GM12865 (cell line): ENCODE measurements at regions not wholly inside any gene's neighbourhood (a gene's known extent, or its start where the extent isn't known, plus 50 kb on each side); places are given as distances from the start of the nearest gene placed in this dataset.

ENCODE experiments used
- DNase-seq: peaks from one replicate; pipeline ENCODE4 v3.0.0; 2010; ENCODE audit warnings: low read depth
- H3K4me3 ChIP-seq: 2 replicates; pipeline ENCODE4 v1.5.1; 2011; ENCODE audit warnings: mild to moderate bottlenecking, low read depth, low read length, control low read depth
- CTCF ChIP-seq: IDR thresholded peaks from 2 replicates; pipeline ENCODE4 v1.5.1; 2011; ENCODE audit warnings: low read length, control low read depth, low read depth, inconsistent platforms; ENCODE audit not compliant: insufficient read depth; ENCODE audit errors: missing control alignments

- no peak for DNase-seq
- H3K4me3 ChIP-seq = no peak overlapping the region
- no peak for TF ChIP-seq CTCF
Observed at GRCh38 chr3:107082527-107082926, 294.7 kb upstream of the CCDC54 start.

GRCh38 chr3:107085261-107085660, 292.0 kb upstream of the CCDC54 start:
- TF ChIP-seq CTCF = no peak
- no peak overlapping the region for H3K4me3 ChIP-seq

GRCh38 chr3:107092121-107092520, 285.1 kb upstream of the CCDC54 start:
- no peak overlapping the region for H3K4me3 ChIP-seq
- DNase-seq = no peak

More at GRCh38 chr3:107085261-107085660, 292.0 kb upstream of the CCDC54 start:
- DNase-seq = no peak

GRCh38 chr3:107098864-107099263, 278.4 kb upstream of the CCDC54 start:
- DNase-seq = no peak
- no peak overlapping the region for H3K4me3 ChIP-seq
- no peak for TF ChIP-seq CTCF

More at GRCh38 chr3:107092121-107092520, 285.1 kb upstream of the CCDC54 start:
- TF ChIP-seq CTCF = no peak

GRCh38 chr3:107100137-107100536, 277.1 kb upstream of the CCDC54 start:
- no peak for DNase-seq
- TF ChIP-seq CTCF = no peak
- no peak overlapping the region for H3K4me3 ChIP-seq

- DNase-seq = no peak
- no peak for TF ChIP-seq CTCF
- no peak overlapping the region for H3K4me3 ChIP-seq
Observed at GRCh38 chr3:107100573-107100972, 276.7 kb upstream of the CCDC54 start.

- no peak for DNase-seq
- TF ChIP-seq CTCF = no peak
- no peak overlapping the region for H3K4me3 ChIP-seq
Observed at GRCh38 chr3:107103786-107104185, 273.5 kb upstream of the CCDC54 start.
